ENCODE measurements at regions not wholly inside any gene's neighbourhood (a gene's known extent, or its start where the extent isn't known, plus 50 kb on each side); places are given as distances from the start of the nearest gene placed in this dataset.

DNA sequence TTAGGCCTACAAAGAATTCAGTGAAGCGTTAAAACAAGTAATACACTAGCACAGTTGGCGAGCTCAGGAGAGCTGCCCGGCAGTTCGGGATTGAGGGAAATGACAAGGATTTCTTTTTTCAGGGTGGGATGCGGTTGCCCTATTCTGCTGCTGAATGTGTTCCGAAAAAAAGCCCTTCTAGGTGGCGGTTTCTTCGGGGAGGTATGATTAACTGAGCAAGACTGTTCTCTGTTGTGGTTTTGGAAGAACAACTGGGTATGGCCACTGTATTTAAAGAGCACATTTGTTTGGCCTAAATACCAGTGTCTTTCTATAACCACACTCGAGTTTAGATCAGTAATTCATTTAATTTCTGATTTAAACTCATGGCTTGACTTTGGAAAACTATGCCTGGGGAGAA, 459.7 kb upstream of the FAT1 start:
- ATAC-seq (no peak), DNase-seq (no peak)
- Mint-ChIP-seq H3K4me1 (ENCODE audit: low read depth) (no peaks in the 10 kb centered on the region), H3K27me3 (ENCODE audit: low read depth) (no peaks in the 10 kb centered on the region), H3K9me3 (peaks cover 5% of the 10 kb centered on the region), H3K36me3 (ENCODE audit: insufficient read depth) (no peaks in the 10 kb centered on the region), H3K4me3 (no peak overlapping the region)

DNA sequence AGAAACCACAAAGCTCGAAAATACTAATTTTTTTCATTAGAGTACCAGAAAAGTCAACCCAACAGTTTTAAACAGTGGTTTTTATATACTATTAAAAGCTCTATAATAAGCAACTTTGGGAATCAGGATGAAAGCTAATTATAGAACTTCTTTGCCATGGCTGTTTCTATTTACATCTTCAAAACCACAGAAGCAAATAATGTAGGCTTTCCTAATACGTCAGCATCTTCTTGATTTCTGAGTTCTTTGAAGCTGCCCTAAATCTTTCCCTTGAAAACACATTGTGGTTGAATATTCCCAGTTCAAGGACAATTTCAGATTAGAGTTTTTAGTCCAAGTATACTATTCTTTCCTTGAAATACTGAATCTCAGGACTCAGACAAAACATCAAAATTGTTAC, 460.2 kb upstream of the FAT1 start:
- Mint-ChIP-seq H3K4me3 (no peak overlapping the region), H3K36me3 (ENCODE audit: insufficient read depth) (no peaks in the 10 kb centered on the region), H3K4me1 (ENCODE audit: low read depth) (no peaks in the 10 kb centered on the region), H3K27me3 (ENCODE audit: low read depth) (no peaks in the 10 kb centered on the region), H3K9me3 (peaks cover 5% of the 10 kb centered on the region)
- no peak for ATAC-seq
- no peak for DNase-seq

DNA sequence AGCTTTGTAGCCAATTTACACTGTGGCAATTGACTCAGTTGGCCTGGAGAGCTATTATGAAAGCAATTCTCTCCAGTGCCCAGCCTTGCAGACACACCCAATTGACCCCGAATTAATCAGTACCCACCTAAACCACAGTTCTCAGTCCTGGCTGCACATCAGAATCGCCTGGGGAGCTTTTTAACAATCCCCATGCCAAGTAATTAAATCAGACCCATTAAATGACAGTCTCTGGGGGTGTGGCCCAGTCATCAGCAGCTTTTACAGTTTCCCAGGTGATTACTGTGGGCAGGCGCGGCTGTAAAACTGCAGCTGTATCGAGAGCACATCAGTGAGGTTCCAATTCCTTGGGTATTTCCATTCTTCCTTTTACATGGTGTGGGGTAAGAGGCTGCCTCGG, 460.9 kb upstream of the FAT1 start:
- H3K27me3 Mint-ChIP-seq (ENCODE audit: low read depth): no peaks in the 10 kb centered on the region
- no peaks in the 10 kb centered on the region for H3K4me1 Mint-ChIP-seq (ENCODE audit: low read depth)
- H3K36me3 Mint-ChIP-seq (ENCODE audit: insufficient read depth): no peaks in the 10 kb centered on the region
- no peak overlapping the region for H3K4me3 Mint-ChIP-seq
- H3K9me3 Mint-ChIP-seq: peaks cover 5% of the 10 kb centered on the region
- no peak for ATAC-seq
- no peak for DNase-seq

GRCh38 chr4:187188118-187188517, 464.5 kb upstream of the FAT1 start:
- H3K4me3 Mint-ChIP-seq: no peak overlapping the region
- no peaks in the 10 kb centered on the region for H3K36me3 Mint-ChIP-seq (ENCODE audit: insufficient read depth)
- H3K27me3 Mint-ChIP-seq (ENCODE audit: low read depth): no peaks in the 10 kb centered on the region
- ATAC-seq: no peak
- no peak for DNase-seq
- no peaks in the 10 kb centered on the region for H3K4me1 Mint-ChIP-seq (ENCODE audit: low read depth)
- peaks cover 6% of the 10 kb centered on the region for H3K9me3 Mint-ChIP-seq

- ATAC-seq: no peak
Observed at GRCh38 chr4:187188741-187189140, 465.1 kb upstream of the FAT1 start.

DNA sequence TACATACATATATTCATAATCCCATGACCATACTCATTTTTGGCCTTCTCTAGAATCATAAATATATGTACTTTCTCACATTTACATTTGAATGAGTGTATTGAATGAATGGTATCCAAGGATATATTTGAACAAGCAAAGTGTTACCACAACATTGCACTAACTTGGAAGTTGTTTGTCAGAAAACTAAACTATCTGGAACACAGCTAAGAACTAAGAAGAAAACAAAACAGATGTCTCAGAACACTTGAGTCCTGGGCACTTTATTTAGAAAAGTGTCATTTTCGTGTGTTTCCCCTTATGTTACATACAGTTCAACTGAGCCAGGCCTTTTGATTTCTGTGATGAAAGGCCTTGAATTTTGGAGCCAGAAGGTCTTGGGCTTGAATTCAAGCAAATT, 466.7 kb upstream of the FAT1 start:
- Mint-ChIP-seq H3K9me3 (peaks cover 15% of the 10 kb centered on the region), H3K4me1 (ENCODE audit: low read depth) (no peaks in the 10 kb centered on the region), H3K36me3 (ENCODE audit: insufficient read depth) (no peaks in the 10 kb centered on the region), H3K4me3 (no peak overlapping the region), H3K27me3 (ENCODE audit: low read depth) (no peaks in the 10 kb centered on the region)
- ATAC-seq: no peak
- no peak for DNase-seq

More at GRCh38 chr4:187188741-187189140, 465.1 kb upstream of the FAT1 start:
- H3K27me3 Mint-ChIP-seq (ENCODE audit: low read depth): no peaks in the 10 kb centered on the region
- peaks cover 11% of the 10 kb centered on the region for H3K9me3 Mint-ChIP-seq
- DNase-seq: no peak
- no peaks in the 10 kb centered on the region for H3K4me1 Mint-ChIP-seq (ENCODE audit: low read depth)
- no peaks in the 10 kb centered on the region for H3K36me3 Mint-ChIP-seq (ENCODE audit: insufficient read depth)
- no peak overlapping the region for H3K4me3 Mint-ChIP-seq

DNA sequence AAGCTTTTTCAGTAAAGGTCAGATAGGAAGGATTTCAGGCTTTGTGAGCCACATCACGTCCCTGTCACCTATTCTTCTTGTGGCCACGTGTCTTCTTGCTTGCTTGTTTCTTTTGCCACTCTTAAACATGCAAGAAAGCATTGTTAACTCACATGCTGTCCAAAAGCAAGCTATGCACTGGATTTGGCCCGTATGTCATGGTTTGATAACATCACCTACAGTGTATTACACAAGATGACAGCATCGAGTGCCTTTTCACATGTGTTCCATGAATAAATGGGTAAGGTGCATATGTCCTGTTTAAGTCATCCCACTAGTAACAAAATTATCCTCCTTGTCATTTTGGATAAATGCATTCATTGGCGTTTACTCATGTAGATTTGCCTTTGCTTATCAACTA, 468.0 kb upstream of the FAT1 start:
- H3K27me3 Mint-ChIP-seq (ENCODE audit: low read depth): no peaks in the 10 kb centered on the region
- no peak for ATAC-seq
- H3K4me1 Mint-ChIP-seq (ENCODE audit: low read depth): no peaks in the 10 kb centered on the region
- H3K9me3 Mint-ChIP-seq: peaks cover 15% of the 10 kb centered on the region
- H3K4me3 Mint-ChIP-seq: no peak overlapping the region
- no peaks in the 10 kb centered on the region for H3K36me3 Mint-ChIP-seq (ENCODE audit: insufficient read depth)
- DNase-seq: no peak

DNA sequence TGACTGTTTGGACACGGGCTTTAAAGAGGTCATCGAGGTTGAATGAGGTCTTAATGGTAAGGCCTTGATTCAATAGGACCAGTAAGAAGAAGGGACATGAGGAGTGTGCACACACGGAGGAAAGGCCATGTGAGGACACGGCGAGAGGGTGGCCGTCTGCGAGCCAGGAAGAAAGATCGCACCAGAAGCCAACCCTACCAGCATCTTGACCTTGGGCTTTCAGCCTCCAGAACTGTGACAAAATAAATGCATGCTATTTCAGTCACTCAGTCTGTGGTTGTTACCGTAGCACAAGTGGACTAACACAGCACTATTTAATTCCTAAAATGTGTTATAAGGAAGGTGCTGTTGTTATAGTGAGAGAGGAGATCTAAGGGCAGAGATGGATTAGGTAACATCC, 468.6 kb upstream of the FAT1 start:
- no peak for DNase-seq
- no peak for ATAC-seq
- Mint-ChIP-seq H3K36me3 (ENCODE audit: insufficient read depth) (no peaks in the 10 kb centered on the region), H3K4me1 (ENCODE audit: low read depth) (no peaks in the 10 kb centered on the region), H3K4me3 (no peak overlapping the region), H3K27me3 (ENCODE audit: low read depth) (no peaks in the 10 kb centered on the region), H3K9me3 (peaks cover 18% of the 10 kb centered on the region)

DNA sequence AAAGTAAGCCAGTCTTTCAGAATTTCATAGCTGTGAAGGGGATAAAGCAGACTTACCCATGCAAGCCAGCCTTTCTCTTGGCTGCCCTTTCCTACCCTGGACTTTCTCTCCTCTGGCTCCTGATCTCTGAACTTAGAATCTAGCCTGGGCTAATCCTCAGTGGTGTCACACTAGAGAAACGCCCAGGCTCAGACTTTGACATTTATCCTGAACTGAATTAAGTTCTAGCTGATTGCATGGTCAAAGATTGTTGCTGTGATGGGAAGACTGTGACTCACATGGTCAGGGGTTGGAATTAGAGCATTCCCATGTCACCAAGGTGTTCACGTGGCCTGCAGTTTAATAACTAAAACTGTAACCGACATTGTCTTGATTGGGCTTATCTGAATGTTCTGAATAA, 469.5 kb upstream of the FAT1 start:
- H3K36me3 Mint-ChIP-seq (ENCODE audit: insufficient read depth): no peaks in the 10 kb centered on the region
- ATAC-seq (no peak), DNase-seq (no peak)
- peaks cover 14% of the 10 kb centered on the region for H3K9me3 Mint-ChIP-seq
- no peaks in the 10 kb centered on the region for H3K4me1 Mint-ChIP-seq (ENCODE audit: low read depth)
- H3K4me3 Mint-ChIP-seq: no peak overlapping the region
- H3K27me3 Mint-ChIP-seq (ENCODE audit: low read depth): no peaks in the 10 kb centered on the region

GRCh38 chr4:187204389-187204918, 480.8 kb upstream of the FAT1 start:
- ATAC-seq: no peak
- Mint-ChIP-seq H3K9me3 (peaks cover 14% of the 10 kb centered on the region), H3K36me3 (ENCODE audit: insufficient read depth) (no peaks in the 10 kb centered on the region), H3K4me3 (no peak overlapping the region), H3K27me3 (ENCODE audit: low read depth) (no peaks in the 10 kb centered on the region), H3K4me1 (ENCODE audit: low read depth) (no peaks in the 10 kb centered on the region)
- no peak for DNase-seq

DNA sequence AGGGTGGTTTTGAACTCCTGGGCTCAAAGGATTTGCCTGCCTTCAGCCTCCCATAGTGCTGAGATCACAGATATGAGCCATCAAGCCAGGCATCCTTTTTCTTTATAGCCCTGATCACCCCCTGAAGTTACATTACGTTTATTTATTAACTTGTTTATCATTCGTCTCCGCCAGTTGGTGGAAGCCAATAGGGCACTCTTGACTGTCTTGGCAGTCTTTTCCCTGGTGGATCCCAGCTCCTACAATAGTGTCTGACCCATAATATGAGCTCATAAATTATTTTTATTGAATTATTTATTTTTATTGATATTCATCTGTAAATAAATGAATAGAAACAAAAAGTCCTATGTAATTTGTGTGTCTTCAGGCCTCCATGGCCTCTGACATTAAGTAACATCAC, 484.3 kb upstream of the FAT1 start:
- no peaks in the 10 kb centered on the region for H3K36me3 Mint-ChIP-seq (ENCODE audit: insufficient read depth)
- DNase-seq: no peak
- H3K4me3 Mint-ChIP-seq: no peak overlapping the region

GRCh38 chr4:187208651-187209050, 485.0 kb upstream of the FAT1 start:
- no peak for ATAC-seq

More for the DNA sequence above, 484.3 kb upstream of the FAT1 start:
- peaks cover 4% of the 10 kb centered on the region for H3K9me3 Mint-ChIP-seq
- no peak for ATAC-seq
- H3K27me3 Mint-ChIP-seq (ENCODE audit: low read depth): no peaks in the 10 kb centered on the region
- no peaks in the 10 kb centered on the region for H3K4me1 Mint-ChIP-seq (ENCODE audit: low read depth)

GRCh38 chr4:187209921-187210613, 486.4 kb upstream of the FAT1 start:
- Mint-ChIP-seq H3K4me3 (no peak overlapping the region), H3K27me3 (ENCODE audit: low read depth) (no peaks in the 10 kb centered on the region), H3K4me1 (ENCODE audit: low read depth) (no peaks in the 10 kb centered on the region), H3K9me3 (peaks cover 8% of the 10 kb centered on the region), H3K36me3 (ENCODE audit: insufficient read depth) (no peaks in the 10 kb centered on the region)
- DNase-seq (no peak), ATAC-seq (no peak)

More at GRCh38 chr4:187208651-187209050, 485.0 kb upstream of the FAT1 start:
- Mint-ChIP-seq H3K9me3 (peaks cover 4% of the 10 kb centered on the region), H3K36me3 (ENCODE audit: insufficient read depth) (no peaks in the 10 kb centered on the region), H3K4me1 (ENCODE audit: low read depth) (no peaks in the 10 kb centered on the region), H3K4me3 (no peak overlapping the region), H3K27me3 (ENCODE audit: low read depth) (no peaks in the 10 kb centered on the region)
- no peak for DNase-seq

DNA sequence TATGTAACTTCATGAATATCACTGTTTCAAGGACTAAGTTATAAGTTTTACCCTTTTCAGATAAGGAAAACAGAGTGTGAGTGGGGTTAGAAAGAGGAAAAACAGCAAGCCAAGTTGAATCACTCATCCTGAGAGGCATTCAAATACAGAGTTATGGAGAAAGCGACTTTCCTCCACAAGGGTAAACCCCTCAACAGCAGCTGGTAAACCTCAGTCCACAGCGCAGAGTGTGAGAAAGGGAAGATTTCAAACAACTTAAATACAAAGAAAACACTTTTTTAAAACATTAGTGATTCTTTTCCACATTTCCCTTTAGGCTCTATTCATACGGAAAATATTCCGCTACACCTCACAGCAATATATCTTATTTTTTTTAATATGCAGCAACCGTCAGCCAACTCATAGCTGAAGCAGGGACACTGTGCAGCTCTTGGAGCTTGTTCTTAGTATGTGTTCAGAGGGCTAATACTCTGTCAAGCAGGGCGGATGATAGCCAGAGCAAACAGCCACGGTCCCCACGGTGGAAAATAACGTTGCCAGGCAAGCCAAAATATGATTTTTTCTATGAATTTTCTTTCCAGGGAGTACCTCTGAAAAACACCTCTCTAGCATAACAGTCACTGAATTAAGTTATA, 488.9 kb upstream of the FAT1 start:
- DNase-seq: no peak
- no peaks in the 10 kb centered on the region for H3K27me3 Mint-ChIP-seq (ENCODE audit: low read depth)
- H3K36me3 Mint-ChIP-seq (ENCODE audit: insufficient read depth): no peaks in the 10 kb centered on the region
- H3K4me3 Mint-ChIP-seq: no peak overlapping the region
- H3K4me1 Mint-ChIP-seq (ENCODE audit: low read depth): no peaks in the 10 kb centered on the region
- ATAC-seq: no peak
- H3K9me3 Mint-ChIP-seq: peaks cover 18% of the 10 kb centered on the region

DNA sequence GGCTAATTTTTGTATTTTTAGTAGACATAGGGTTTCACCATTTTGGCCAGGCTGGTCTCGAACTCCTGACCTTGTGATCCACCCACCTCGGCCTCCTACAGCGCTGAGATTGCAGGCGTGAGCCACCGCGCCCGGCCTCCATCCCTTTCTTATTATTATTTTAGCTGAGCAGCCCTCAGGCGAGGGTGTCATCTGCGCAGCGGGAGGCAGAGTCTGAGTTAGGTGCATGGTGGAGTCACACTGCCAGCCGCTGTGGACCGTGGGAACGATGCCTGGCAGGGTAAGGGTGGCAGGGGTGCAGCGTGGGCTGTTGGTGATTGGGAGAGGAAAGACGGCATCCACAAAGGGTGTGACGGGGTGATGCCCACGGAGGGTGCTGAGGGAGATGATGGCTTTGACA, 491.8 kb upstream of the FAT1 start:
- ATAC-seq: no peak
- Mint-ChIP-seq H3K4me3 (no peak overlapping the region), H3K9me3 (peaks cover 18% of the 10 kb centered on the region), H3K27me3 (ENCODE audit: low read depth) (no peaks in the 10 kb centered on the region), H3K36me3 (ENCODE audit: insufficient read depth) (no peaks in the 10 kb centered on the region), H3K4me1 (ENCODE audit: low read depth) (no peaks in the 10 kb centered on the region)
- DNase-seq: no peak
